Keratinocyte (primary cell): ENCODE measurements at regions not wholly inside any gene's neighbourhood (a gene's known extent, or its start where the extent isn't known, plus 50 kb on each side); places are given as distances from the start of the nearest gene placed in this dataset.

ENCODE experiments used
- DNase-seq: peaks from one replicate; pipeline ENCODE4 v3.0.0-alpha.2; 2011; ENCODE audit warnings: low read depth, missing footprints, low spot score
- FAIRE-seq: peaks from 2 replicates; lab custom pipeline; 2011; peaks lifted over from hg19 to GRCh38; lab: Jason Lieb, UNC
- H2AFZ ChIP-seq: 2 replicates; pipeline ENCODE4 v1.6.0; 2012; ENCODE audit warnings: low read length, control low read depth, inconsistent platforms; ENCODE audit not compliant: control insufficient read depth
- H3K27ac ChIP-seq: 2 replicates; pipeline ENCODE4 v1.5.1; 2011; ENCODE audit warnings: low read length; ENCODE audit not compliant: control insufficient read depth, insufficient read depth
- H3K27me3 ChIP-seq: 3 replicates; pipeline ENCODE4 v1.6.0; 2011; ENCODE audit warnings: low read length; ENCODE audit not compliant: control insufficient read depth, insufficient read depth; ENCODE audit errors: extremely low read depth
- H3K36me3 ChIP-seq, 2 experiments: 2 replicates in 1 of 2; 3 replicates in 1 of 2; pipeline ENCODE4 v1.5.1; 2011; ENCODE audit warnings: low read length in 2 of 2, mild to moderate bottlenecking in 1 of 2; ENCODE audit not compliant: control insufficient read depth in 2 of 2, insufficient read depth in 2 of 2; ENCODE audit errors: extremely low read depth in 1 of 2
- H3K4me1 ChIP-seq: 3 replicates; pipeline ENCODE4 v1.5.1; 2011; ENCODE audit warnings: low read length; ENCODE audit not compliant: control insufficient read depth, insufficient read depth; ENCODE audit errors: extremely low read depth
- H3K4me2 ChIP-seq: 3 replicates; pipeline ENCODE4 v1.6.0; 2011; ENCODE audit warnings: low read depth, low read length; ENCODE audit not compliant: control insufficient read depth, insufficient read depth; ENCODE audit errors: extremely low read depth
- H3K4me3 ChIP-seq, 3 experiments: fragments of 200-600 bp in 1 of 3; sonication (generic) in 1 of 3; 2 replicates in 2 of 3; 3 replicates in 1 of 3; pipeline ENCODE4 v1.5.1; 2011 to 2016; ENCODE audit warnings: low read length in 3 of 3, mild to moderate bottlenecking in 3 of 3, control low read depth in 2 of 3, inconsistent platforms in 1 of 3, low read depth in 1 of 3, mixed read lengths in 1 of 3, mixed run types in 1 of 3, moderate library complexity in 1 of 3; ENCODE audit not compliant: control insufficient read depth in 2 of 3, insufficient read depth in 2 of 3; ENCODE audit errors: extremely low read depth in 1 of 3
- H3K79me2 ChIP-seq: 2 replicates; pipeline ENCODE4 v1.6.0; 2012; ENCODE audit warnings: low read length; ENCODE audit not compliant: control insufficient read depth, insufficient read depth
- H3K9ac ChIP-seq: 3 replicates; pipeline ENCODE4 v1.6.0; 2011; ENCODE audit warnings: low read length; ENCODE audit not compliant: control insufficient read depth, insufficient read depth; ENCODE audit errors: extremely low read depth
- H3K9me1 ChIP-seq: 3 replicates; pipeline ENCODE4 v1.6.0; 2011; ENCODE audit warnings: low read length; ENCODE audit not compliant: control insufficient read depth, insufficient read depth; ENCODE audit errors: extremely low read depth
- H3K9me3 ChIP-seq: 2 replicates; pipeline ENCODE4 v1.5.1; 2012; ENCODE audit warnings: low read depth, low read length; ENCODE audit not compliant: control insufficient read depth
- H4K20me1 ChIP-seq: 3 replicates; pipeline ENCODE4 v1.6.0; 2011; ENCODE audit warnings: low read length; ENCODE audit not compliant: control insufficient read depth, insufficient read depth; ENCODE audit errors: extremely low read depth
- EZH2 ChIP-seq: IDR thresholded peaks from one replicate; pipeline ENCODE4 v1.6.1; 2012; ENCODE audit warnings: inconsistent platforms, mild to moderate bottlenecking, low read length, moderate library complexity
- dilution Hi-C: fragments of 300-500 bp; cut with MboI; formaldehyde crosslinking; loops from one replicate; pipeline ENCODE4 v1.7.0; 2020; ENCODE audit warnings: low sequenced_read_pairs; ENCODE audit not compliant: extremely low pct_ligation_motif_present
- TF ChIP-seq, protein P1 (sequence below), 3 experiments: IDR thresholded peaks in 1 of 3; conservative IDR thresholded peaks in 1 of 3; optimal IDR thresholded peaks in 1 of 3; 2 replicates in 2 of 3; 3 replicates in 1 of 3; pipeline versions ENCODE3 to v1.5.1; 2011; ENCODE audit warnings: low read length in 3 of 3, mild to moderate bottlenecking in 3 of 3, moderate library complexity in 2 of 3, control low read depth in 1 of 3, inconsistent platforms in 1 of 3; ENCODE audit not compliant: insufficient read depth in 2 of 3; ENCODE audit errors: extremely low read depth in 1 of 3

DNA sequence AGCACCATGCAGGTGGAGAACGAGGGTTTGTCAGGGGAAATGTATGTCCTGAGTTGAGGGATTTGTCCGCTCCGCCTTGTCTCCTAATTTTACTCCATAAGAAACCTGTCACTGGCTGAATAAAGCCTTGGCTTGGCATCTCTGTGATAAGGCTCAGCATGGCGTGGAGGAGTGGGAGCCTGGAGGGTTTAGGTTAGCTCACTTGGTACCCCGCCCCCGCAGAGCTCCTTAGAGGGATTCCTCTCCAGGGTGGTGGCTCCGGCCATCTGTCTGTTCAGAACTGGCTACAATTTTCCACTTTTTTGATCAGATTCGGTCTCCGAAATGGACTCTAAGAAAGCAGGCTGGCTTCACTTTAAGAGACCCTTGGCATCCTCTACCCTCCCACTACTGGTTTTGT lies 192.2 kb upstream of the SYNDIG1 start:
- no peaks in the 10 kb centered on the region for H3K27me3 ChIP-seq
- no peaks in the 10 kb centered on the region for H3K9me3 ChIP-seq
- no peak overlapping the region for H3K9ac ChIP-seq
- H3K9me1 ChIP-seq: no peaks in the 10 kb centered on the region
- no peaks in the 10 kb centered on the region for H3K79me2 ChIP-seq
- H3K4me2 ChIP-seq: no peak overlapping the region
- FAIRE-seq (no peak), DNase-seq (no peak)
- H3K4me3 ChIP-seq: no peak overlapping the region
- H3K4me1 ChIP-seq: no peaks in the 10 kb centered on the region
- dilution Hi-C loops: no loop called here
- H2AFZ ChIP-seq: no peak overlapping the region
- no peak for TF ChIP-seq EZH2
- TF ChIP-seq, protein P1, sequence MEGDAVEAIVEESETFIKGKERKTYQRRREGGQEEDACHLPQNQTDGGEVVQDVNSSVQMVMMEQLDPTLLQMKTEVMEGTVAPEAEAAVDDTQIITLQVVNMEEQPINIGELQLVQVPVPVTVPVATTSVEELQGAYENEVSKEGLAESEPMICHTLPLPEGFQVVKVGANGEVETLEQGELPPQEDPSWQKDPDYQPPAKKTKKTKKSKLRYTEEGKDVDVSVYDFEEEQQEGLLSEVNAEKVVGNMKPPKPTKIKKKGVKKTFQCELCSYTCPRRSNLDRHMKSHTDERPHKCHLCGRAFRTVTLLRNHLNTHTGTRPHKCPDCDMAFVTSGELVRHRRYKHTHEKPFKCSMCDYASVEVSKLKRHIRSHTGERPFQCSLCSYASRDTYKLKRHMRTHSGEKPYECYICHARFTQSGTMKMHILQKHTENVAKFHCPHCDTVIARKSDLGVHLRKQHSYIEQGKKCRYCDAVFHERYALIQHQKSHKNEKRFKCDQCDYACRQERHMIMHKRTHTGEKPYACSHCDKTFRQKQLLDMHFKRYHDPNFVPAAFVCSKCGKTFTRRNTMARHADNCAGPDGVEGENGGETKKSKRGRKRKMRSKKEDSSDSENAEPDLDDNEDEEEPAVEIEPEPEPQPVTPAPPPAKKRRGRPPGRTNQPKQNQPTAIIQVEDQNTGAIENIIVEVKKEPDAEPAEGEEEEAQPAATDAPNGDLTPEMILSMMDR (optimal IDR thresholded peaks at IDR 0.05 in 1 of 3, IDR thresholded peaks at IDR 0.05 in 1 of 3, conservative IDR thresholded peaks at IDR 0.05 in 1 of 3; ENCODE audit: extremely low read depth in 1 of 3, insufficient read depth in 2 of 3, low read length in 3 of 3): no peak
- no peaks in the 10 kb centered on the region for H4K20me1 ChIP-seq
- no peaks in the 10 kb centered on the region for H3K36me3 ChIP-seq
- no peak overlapping the region for H3K27ac ChIP-seq

GRCh38 chr20:24275946-24276705 lies 193.3 kb upstream of the SYNDIG1 start:
- no peaks in the 10 kb centered on the region for H4K20me1 ChIP-seq
- H3K27ac ChIP-seq: no peak overlapping the region
- H3K4me1 ChIP-seq: no peaks in the 10 kb centered on the region
- H3K9ac ChIP-seq: no peak overlapping the region
- TF ChIP-seq, protein P1 (optimal IDR thresholded peaks at IDR 0.05 in 1 of 3, IDR thresholded peaks at IDR 0.05 in 1 of 3, conservative IDR thresholded peaks at IDR 0.05 in 1 of 3; ENCODE audit: extremely low read depth in 1 of 3, insufficient read depth in 2 of 3, low read length in 3 of 3): no peak
- no peak for TF ChIP-seq EZH2
- H3K4me2 ChIP-seq: no peak overlapping the region
- H3K9me3 ChIP-seq: no peaks in the 10 kb centered on the region
- H3K4me3 ChIP-seq: no peak overlapping the region
- H3K9me1 ChIP-seq: no peaks in the 10 kb centered on the region
- DNase-seq (no peak), FAIRE-seq (no peak)
- H3K27me3 ChIP-seq: no peaks in the 10 kb centered on the region
- dilution Hi-C loops: no loop called here
- no peak overlapping the region for H2AFZ ChIP-seq
- no peaks in the 10 kb centered on the region for H3K36me3 ChIP-seq
- no peaks in the 10 kb centered on the region for H3K79me2 ChIP-seq
